Muscle layer of colon (tissue), 2 donors: ENCODE measurements at regions not wholly inside any gene's neighbourhood (a gene's known extent, or its start where the extent isn't known, plus 50 kb on each side); places are given as distances from the start of the nearest gene placed in this dataset.

Source experiments
- H3K27ac ChIP-seq: one replicate; pipeline ENCODE4 v1.7.0; 2013; ENCODE audit warnings: low read depth, mild to moderate bottlenecking, low read length, moderate library complexity
- H3K27me3 ChIP-seq, 2 donors: one replicate each; pipeline ENCODE4 v1.7.0; 2013; ENCODE audit warnings: low read length in 2 of 2, mild to moderate bottlenecking in 2 of 2; ENCODE audit not compliant: insufficient read depth in 2 of 2, control insufficient read depth in 1 of 2
- H3K36me3 ChIP-seq: one replicate; pipeline ENCODE4 v1.7.0; 2013; ENCODE audit warnings: mild to moderate bottlenecking, low read length; ENCODE audit not compliant: insufficient read depth
- H3K4me1 ChIP-seq: one replicate; pipeline ENCODE4 v1.7.0; 2013; ENCODE audit warnings: mild to moderate bottlenecking, low read length; ENCODE audit not compliant: insufficient read depth
- H3K4me3 ChIP-seq, 2 donors: one replicate each; pipeline ENCODE4 v1.7.0; 2013; ENCODE audit warnings: low read length in 2 of 2, low read depth in 1 of 2, mild to moderate bottlenecking in 1 of 2, moderate library complexity in 1 of 2
- H3K9ac ChIP-seq: one replicate; pipeline ENCODE4 v1.7.0; 2013; ENCODE audit warnings: low read length
- H3K9me3 ChIP-seq: one replicate; pipeline ENCODE4 v1.7.0; 2013; ENCODE audit warnings: mild to moderate bottlenecking, low read length
- donor health status: abdominal sarcoma.
- donor health status: Adenocarcinoma of cecum.

- Histone ChIP-seq H3K27me3 (no peaks in the 10 kb centered on the region), H3K9me3 (no peaks in the 10 kb centered on the region), H3K9ac (no peak overlapping the region), H3K4me1 (no peaks in the 10 kb centered on the region), H3K4me3 (no peak overlapping the region), H3K27ac (no peak overlapping the region), H3K36me3 (no peaks in the 10 kb centered on the region)
Observed at GRCh38 chr5:174272671-174273070, 227.2 kb downstream of the NSG2 start.

GRCh38 chr5:174273325-174273724 lies 227.8 kb downstream of the NSG2 start:
- Histone ChIP-seq H3K4me3 (no peak overlapping the region), H3K9ac (no peak overlapping the region), H3K27ac (no peak overlapping the region), H3K27me3 (no peaks in the 10 kb centered on the region), H3K36me3 (no peaks in the 10 kb centered on the region), H3K9me3 (no peaks in the 10 kb centered on the region), H3K4me1 (no peaks in the 10 kb centered on the region)

DNA sequence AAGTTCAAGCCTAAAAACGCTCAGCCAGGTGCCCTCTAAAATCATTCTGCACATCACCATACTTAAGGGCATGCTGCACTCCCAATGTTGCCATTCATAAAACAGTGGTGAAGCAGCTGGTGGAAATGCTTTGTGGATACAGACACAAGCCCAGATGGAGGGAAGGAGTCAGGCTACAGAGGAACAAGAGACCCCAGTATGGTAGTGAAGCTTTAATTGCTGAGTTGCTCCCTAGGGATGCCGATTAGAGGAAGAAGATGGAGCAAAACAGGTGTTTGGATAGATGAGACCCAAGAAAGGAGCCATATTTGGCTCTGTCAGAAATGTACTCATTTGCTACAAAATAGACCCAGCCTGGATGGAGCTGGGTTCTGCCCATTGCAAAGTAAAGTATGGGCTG lies 230.5 kb downstream of the NSG2 start:
- H3K9me3 ChIP-seq: no peaks in the 10 kb centered on the region
- H3K36me3 ChIP-seq: no peaks in the 10 kb centered on the region
- H3K4me3 ChIP-seq: no peak overlapping the region
- H3K27me3 ChIP-seq: no peaks in the 10 kb centered on the region
- H3K4me1 ChIP-seq: no peaks in the 10 kb centered on the region
- no peak overlapping the region for H3K27ac ChIP-seq
- H3K9ac ChIP-seq: no peak overlapping the region

DNA sequence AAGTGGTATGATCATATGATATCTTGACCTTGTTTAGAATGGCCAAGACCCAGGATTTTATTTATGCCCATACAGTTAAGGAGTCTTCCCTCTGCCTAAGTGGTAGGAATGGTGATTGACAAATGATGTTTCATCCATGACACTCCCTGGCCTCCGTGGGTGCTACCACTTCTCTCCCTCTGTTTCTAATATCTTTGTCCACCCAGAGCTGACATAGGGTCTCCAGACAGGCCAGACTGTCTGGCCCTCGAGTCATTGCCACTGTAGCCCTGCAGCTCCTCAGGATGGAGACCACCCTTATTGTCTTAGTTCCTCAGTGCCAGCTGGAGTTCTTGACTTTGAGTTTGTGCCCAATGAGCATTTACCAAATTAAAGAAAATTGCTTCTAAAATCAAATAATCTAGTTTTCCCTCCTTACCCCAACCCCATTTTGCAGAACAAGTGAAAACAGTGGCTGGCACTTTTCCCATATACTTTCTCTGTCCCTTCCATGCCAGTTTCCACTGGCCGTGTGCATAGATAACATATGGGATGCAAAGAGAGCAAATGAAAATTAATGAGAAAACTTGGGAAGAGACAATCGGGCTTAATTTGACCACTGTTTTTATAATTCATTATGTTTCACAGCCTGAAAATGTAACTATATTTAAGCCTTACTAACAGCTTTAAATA lies 235.7 kb downstream of the NSG2 start:
- H3K36me3 ChIP-seq: no peaks in the 10 kb centered on the region
- H3K27ac ChIP-seq: no peak overlapping the region
- H3K9me3 ChIP-seq: no peaks in the 10 kb centered on the region
- H3K4me1 ChIP-seq: no peaks in the 10 kb centered on the region
- H3K9ac ChIP-seq: no peak overlapping the region
- no peak overlapping the region for H3K4me3 ChIP-seq
- H3K27me3 ChIP-seq: no peaks in the 10 kb centered on the region

DNA sequence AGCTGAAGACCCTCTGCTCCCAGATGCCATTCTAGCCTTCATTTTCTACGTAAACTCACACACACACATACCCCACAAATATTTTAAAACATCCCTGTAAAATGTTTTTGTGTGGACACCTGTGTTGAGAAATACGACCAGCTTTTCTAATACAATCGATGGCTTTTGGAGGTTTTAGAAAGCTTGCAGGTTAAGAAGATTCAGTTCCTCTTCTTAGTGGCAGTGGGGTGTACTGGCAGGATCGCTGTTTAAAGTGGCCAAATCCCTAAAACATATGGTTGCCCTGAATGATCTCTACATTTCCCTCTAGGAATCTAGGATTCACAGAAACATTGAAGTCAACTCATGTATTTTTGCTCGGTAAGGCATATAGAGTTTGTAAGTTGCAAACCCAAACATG lies 236.3 kb downstream of the NSG2 start:
- Histone ChIP-seq H3K27me3 (no peaks in the 10 kb centered on the region), H3K36me3 (no peaks in the 10 kb centered on the region)

GRCh38 chr5:174282391-174282790 lies 236.9 kb downstream of the NSG2 start:
- H3K9me3 ChIP-seq: no peaks in the 10 kb centered on the region
- H3K27me3 ChIP-seq: no peaks in the 10 kb centered on the region
- no peaks in the 10 kb centered on the region for H3K36me3 ChIP-seq
- H3K4me3 ChIP-seq: no peak overlapping the region
- H3K27ac ChIP-seq: no peak overlapping the region
- H3K9ac ChIP-seq: no peak overlapping the region
- H3K4me1 ChIP-seq: no peaks in the 10 kb centered on the region

More for the DNA sequence above, 236.3 kb downstream of the NSG2 start:
- Histone ChIP-seq H3K4me1 (no peaks in the 10 kb centered on the region), H3K9ac (no peak overlapping the region), H3K27ac (no peak overlapping the region), H3K9me3 (no peaks in the 10 kb centered on the region), H3K4me3 (no peak overlapping the region)

- Histone ChIP-seq H3K9me3 (no peaks in the 10 kb centered on the region), H3K27ac (no peak overlapping the region), H3K4me1 (no peaks in the 10 kb centered on the region), H3K9ac (no peak overlapping the region), H3K27me3 (no peaks in the 10 kb centered on the region), H3K4me3 (no peak overlapping the region), H3K36me3 (no peaks in the 10 kb centered on the region)
Observed at GRCh38 chr5:174283211-174284005, 237.9 kb downstream of the NSG2 start.

DNA sequence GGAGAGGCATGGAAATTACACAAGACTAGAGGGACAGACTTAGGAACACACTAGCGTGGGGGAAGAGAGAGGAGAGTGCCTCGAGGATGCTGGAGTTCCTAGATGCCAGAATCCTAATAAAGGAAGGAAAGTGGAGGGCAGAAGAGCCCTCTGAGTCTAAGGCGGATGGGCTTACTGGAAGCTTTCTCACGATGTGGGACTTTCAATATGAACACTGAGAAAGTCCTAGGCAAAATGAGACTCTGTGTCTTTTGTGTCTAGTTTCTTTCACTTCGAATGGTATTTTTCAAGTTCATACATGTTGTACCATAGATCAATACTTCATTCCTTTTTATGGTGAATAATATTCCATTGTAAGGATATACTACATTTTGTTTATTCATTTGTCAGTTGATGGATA lies 239.4 kb downstream of the NSG2 start:
- Histone ChIP-seq H3K9me3 (no peaks in the 10 kb centered on the region), H3K4me3 (no peak overlapping the region), H3K27ac (no peak overlapping the region), H3K4me1 (no peaks in the 10 kb centered on the region), H3K9ac (no peak overlapping the region), H3K36me3 (no peaks in the 10 kb centered on the region), H3K27me3 (no peaks in the 10 kb centered on the region)

DNA sequence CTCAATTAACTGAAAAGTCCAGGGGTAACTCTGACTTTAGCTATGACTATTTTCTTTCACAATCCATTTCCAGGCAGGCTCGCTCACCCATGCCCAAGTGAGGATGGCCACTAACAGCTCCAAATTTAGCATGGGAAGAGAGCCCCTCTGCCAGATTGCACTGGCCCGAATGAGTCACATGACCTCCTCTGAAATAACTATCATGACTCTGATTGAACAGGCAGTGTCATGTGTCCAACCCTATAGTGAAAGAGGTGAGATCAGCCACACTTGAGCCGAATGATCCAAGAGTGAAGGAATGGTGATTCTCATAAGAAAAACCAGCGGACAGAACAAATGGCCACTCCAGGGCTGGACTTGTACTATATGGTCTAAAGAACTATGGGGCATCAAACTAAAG lies 242.3 kb downstream of the NSG2 start:
- no peaks in the 10 kb centered on the region for H3K4me1 ChIP-seq
- no peak overlapping the region for H3K4me3 ChIP-seq
- no peaks in the 10 kb centered on the region for H3K27me3 ChIP-seq
- no peaks in the 10 kb centered on the region for H3K36me3 ChIP-seq
- H3K27ac ChIP-seq: no peak overlapping the region
- no peaks in the 10 kb centered on the region for H3K9me3 ChIP-seq
- no peak overlapping the region for H3K9ac ChIP-seq

DNA sequence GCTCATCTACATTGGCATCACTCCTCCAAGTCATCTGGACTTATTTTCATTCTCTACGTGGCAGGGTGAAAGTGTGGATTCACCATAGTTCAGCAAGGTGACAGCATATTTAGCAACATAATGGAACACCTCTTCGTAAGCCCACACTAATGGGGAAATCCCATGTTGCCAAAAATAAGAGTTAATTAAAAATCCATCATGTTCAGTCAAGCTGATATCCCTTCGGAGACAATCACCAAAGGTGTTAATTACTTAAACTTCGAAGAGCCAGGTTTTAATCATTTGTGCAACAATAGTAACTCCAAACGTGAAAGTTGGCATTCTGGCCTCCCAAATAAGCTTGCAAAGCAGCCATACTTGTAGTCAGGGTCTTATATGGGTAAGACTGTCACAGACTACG lies 242.9 kb downstream of the NSG2 start:
- no peaks in the 10 kb centered on the region for H3K9me3 ChIP-seq

DNA sequence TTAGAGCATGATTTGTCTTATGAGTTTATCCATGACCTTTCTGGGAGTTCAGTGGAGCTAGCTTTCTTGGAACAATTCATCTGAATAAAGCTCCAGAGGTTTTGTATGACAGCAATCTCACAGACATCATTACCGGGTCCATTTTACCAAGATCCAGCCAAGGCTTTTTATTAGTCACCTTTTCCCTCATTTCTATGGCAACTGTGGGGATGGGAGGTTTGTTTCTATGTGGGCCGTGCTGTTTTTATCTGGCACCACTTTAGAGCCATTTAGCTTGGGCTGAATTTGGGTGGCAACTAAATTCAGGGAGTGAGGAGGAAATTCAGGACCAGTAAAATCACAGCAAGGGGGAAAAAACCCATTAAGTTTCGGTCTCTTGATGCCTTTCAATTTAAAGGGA lies 245.7 kb downstream of the NSG2 start:
- H3K9me3 ChIP-seq: no peaks in the 10 kb centered on the region
- H3K27me3 ChIP-seq: no peaks in the 10 kb centered on the region
- no peaks in the 10 kb centered on the region for H3K36me3 ChIP-seq
- H3K27ac ChIP-seq: no peak overlapping the region
- H3K4me3 ChIP-seq: no peak overlapping the region
- no peak overlapping the region for H3K9ac ChIP-seq
- H3K4me1 ChIP-seq: no peaks in the 10 kb centered on the region

More for the DNA sequence above, 242.9 kb downstream of the NSG2 start:
- Histone ChIP-seq H3K27ac (no peak overlapping the region), H3K4me1 (no peaks in the 10 kb centered on the region), H3K4me3 (no peak overlapping the region), H3K36me3 (no peaks in the 10 kb centered on the region), H3K9ac (no peak overlapping the region), H3K27me3 (no peaks in the 10 kb centered on the region)

DNA sequence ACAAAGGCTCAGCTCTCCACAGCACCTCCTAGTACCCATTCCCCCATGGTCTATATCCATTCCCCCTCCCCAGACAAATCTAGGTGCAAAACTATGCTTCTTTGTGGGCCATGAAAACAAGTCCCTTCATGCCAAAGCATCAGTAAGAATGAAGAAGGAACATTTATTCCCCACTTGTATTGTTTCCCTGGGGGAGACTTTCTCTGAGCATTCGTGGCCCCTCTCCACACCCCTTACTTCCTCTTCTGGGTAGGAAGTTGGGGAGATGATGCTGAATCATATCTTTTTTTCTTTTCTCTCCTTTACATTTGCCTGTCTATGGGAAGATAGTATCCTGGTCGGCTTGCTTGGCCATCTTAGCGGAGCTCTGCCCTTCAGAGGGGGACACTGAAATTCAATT lies 246.8 kb downstream of the NSG2 start:
- H3K27ac ChIP-seq: no peak overlapping the region
- H3K36me3 ChIP-seq: no peaks in the 10 kb centered on the region
- H3K9me3 ChIP-seq: no peaks in the 10 kb centered on the region
- H3K4me1 ChIP-seq: no peaks in the 10 kb centered on the region
- H3K27me3 ChIP-seq: no peaks in the 10 kb centered on the region
- H3K4me3 ChIP-seq: no peak overlapping the region
- H3K9ac ChIP-seq: no peak overlapping the region
